GM21423 (cell line): ENCODE measurements at regions not wholly inside any gene's neighbourhood (a gene's known extent, or its start where the extent isn't known, plus 50 kb on each side); places are given as distances from the start of the nearest gene placed in this dataset.

Experiments used
- ATAC-seq: cut with Tn5 transposase; IDR thresholded peaks from one replicate; pipeline ENCODE4 v1.9.1; 2021; ENCODE audit warnings: mild to moderate bottlenecking, moderate library complexity; ENCODE audit not compliant: unreplicated experiment

GRCh38 chr11:121755906-121756305, 303.1 kb upstream of the SORL1-AS1 start:
- ATAC-seq, result no peak

- no peak for ATAC-seq
Observed at GRCh38 chr11:121755191-121755590, 302.4 kb upstream of the SORL1-AS1 start.

GRCh38 chr11:121754598-121754997, 301.8 kb upstream of the SORL1-AS1 start:
- ATAC-seq, result no peak

- ATAC-seq, result no peak
Observed at GRCh38 chr11:121749691-121750090, 296.9 kb upstream of the SORL1-AS1 start.

- no peak for ATAC-seq
Observed at GRCh38 chr11:121748068-121748467, 295.3 kb upstream of the SORL1-AS1 start.

GRCh38 chr11:121743285-121743684, 290.5 kb upstream of the SORL1-AS1 start:
- ATAC-seq, result no peak

GRCh38 chr11:121741761-121742361, 289.1 kb upstream of the SORL1-AS1 start:
- no peak for ATAC-seq

- ATAC-seq, result no peak
Observed at GRCh38 chr11:121741351-121741760, 288.6 kb upstream of the SORL1-AS1 start.

- ATAC-seq, result no peak
Observed at GRCh38 chr11:121740902-121741301, 288.1 kb upstream of the SORL1-AS1 start.

GRCh38 chr11:121733858-121734257, 281.1 kb upstream of the SORL1-AS1 start:
- ATAC-seq, result no peak

- ATAC-seq, result no peak
Observed at GRCh38 chr11:121727942-121728341, 275.2 kb upstream of the SORL1-AS1 start.

- no peak for ATAC-seq
Observed at GRCh38 chr11:121723246-121723741, 270.5 kb upstream of the SORL1-AS1 start.

GRCh38 chr11:121722431-121723245, 269.9 kb upstream of the SORL1-AS1 start:
- no peak for ATAC-seq

GRCh38 chr11:121721961-121722360, 269.2 kb upstream of the SORL1-AS1 start:
- no peak for ATAC-seq

- no peak for ATAC-seq
Observed at GRCh38 chr11:121721448-121721847, 268.7 kb upstream of the SORL1-AS1 start.

- no peak for ATAC-seq
Observed at GRCh38 chr11:121717296-121717695, 264.5 kb upstream of the SORL1-AS1 start.

- no peak for ATAC-seq
Observed at GRCh38 chr11:121716060-121716459, 263.3 kb upstream of the SORL1-AS1 start.

GRCh38 chr11:121715405-121715804, 262.6 kb upstream of the SORL1-AS1 start:
- no peak for ATAC-seq

- ATAC-seq, result no peak
Observed at GRCh38 chr11:121714351-121714750, 261.6 kb upstream of the SORL1-AS1 start.

GRCh38 chr11:121711939-121712338, 259.2 kb upstream of the SORL1-AS1 start:
- ATAC-seq, result no peak

- ATAC-seq, result no peak
Observed at GRCh38 chr11:121711236-121711635, 258.5 kb upstream of the SORL1-AS1 start.

GRCh38 chr11:121706884-121707420, 254.2 kb upstream of the SORL1-AS1 start:
- no peak for ATAC-seq
